Parathyroid adenoma (tissue), 2 donors: ENCODE measurements at regions not wholly inside any gene's neighbourhood (a gene's known extent, or its start where the extent isn't known, plus 50 kb on each side); places are given as distances from the start of the nearest gene placed in this dataset.

Experiments
- H2AFZ ChIP-seq: fragments of 300-600 bp; sonication (generic); one replicate; pipeline ENCODE4 v1.7.0; 2017; ENCODE audit warnings: antibody characterized with exemption, mild to moderate bottlenecking
- H3K27ac ChIP-seq: fragments of 300-600 bp; sonication (generic); one replicate; pipeline ENCODE4 v1.7.0; 2017
- H3K27me3 ChIP-seq: fragments of 300-600 bp; sonication (generic); one replicate; pipeline ENCODE4 v1.7.0; 2017; ENCODE audit warnings: low read length; ENCODE audit not compliant: control insufficient read depth, insufficient read depth
- H3K36me3 ChIP-seq: fragments of 300-600 bp; sonication (generic); one replicate; pipeline ENCODE4 v1.7.0; 2017; ENCODE audit warnings: low read length; ENCODE audit not compliant: control insufficient read depth, insufficient read depth
- H3K4me1 ChIP-seq: fragments of 300-600 bp; sonication (generic); one replicate; pipeline ENCODE4 v1.7.0; 2017; ENCODE audit warnings: control low read depth
- H3K4me2 ChIP-seq: fragments of 300-600 bp; sonication (generic); one replicate; pipeline ENCODE4 v1.7.0; 2017; ENCODE audit warnings: low read length
- H3K4me3 ChIP-seq: fragments of 300-600 bp; sonication (generic); one replicate; pipeline ENCODE4 v1.7.0; 2017; ENCODE audit warnings: low read depth, low read length
- H3K79me2 ChIP-seq: fragments of 300-600 bp; sonication (generic); one replicate; pipeline ENCODE4 v1.7.0; 2017; ENCODE audit warnings: control low read depth
- H3K9ac ChIP-seq: fragments of 300-600 bp; sonication (generic); one replicate; pipeline ENCODE4 v1.7.0; 2017; ENCODE audit warnings: mild to moderate bottlenecking
- H3K9me3 ChIP-seq: fragments of 300-600 bp; sonication (generic); one replicate; pipeline ENCODE4 v1.7.0; 2017; ENCODE audit warnings: low read length; ENCODE audit not compliant: control insufficient read depth
- CTCF ChIP-seq: fragments of 300-600 bp; sonication (generic); IDR thresholded peaks from one replicate; pipeline ENCODE4 v1.7.0; 2017; ENCODE audit warnings: antibody characterized with exemption, mild to moderate bottlenecking
- donor health status: primary hyperparathyroidism.

GRCh38 chr2:188725746-188726360 lies 248.3 kb upstream of the COL3A1 start:
- TF ChIP-seq CTCF, result no peak
- Histone ChIP-seq H3K27me3 (no peaks in the 10 kb centered on the region), H3K27ac (no peak overlapping the region), H3K4me3 (no peak overlapping the region), H3K9me3 (no peaks in the 10 kb centered on the region), H3K9ac (no peak overlapping the region), H3K79me2 (no peaks in the 10 kb centered on the region), H2AFZ (no peak overlapping the region), H3K36me3 (no peaks in the 10 kb centered on the region), H3K4me1 (no peaks in the 10 kb centered on the region), H3K4me2 (no peak overlapping the region)

GRCh38 chr2:188726626-188727247 lies 247.4 kb upstream of the COL3A1 start:
- Histone ChIP-seq H3K4me1 (no peaks in the 10 kb centered on the region), H3K4me2 (no peak overlapping the region), H3K9me3 (no peaks in the 10 kb centered on the region), H3K79me2 (no peaks in the 10 kb centered on the region), H3K36me3 (no peaks in the 10 kb centered on the region), H3K27me3 (no peaks in the 10 kb centered on the region), H3K4me3 (no peak overlapping the region), H2AFZ (no peak overlapping the region), H3K9ac (no peak overlapping the region), H3K27ac (no peak overlapping the region)
- no peak for TF ChIP-seq CTCF

- Histone ChIP-seq H2AFZ (no peak overlapping the region), H3K9me3 (no peaks in the 10 kb centered on the region), H3K9ac (no peak overlapping the region), H3K27ac (no peak overlapping the region), H3K4me1 (no peaks in the 10 kb centered on the region), H3K4me2 (no peak overlapping the region), H3K4me3 (no peak overlapping the region), H3K36me3 (no peaks in the 10 kb centered on the region), H3K79me2 (no peaks in the 10 kb centered on the region), H3K27me3 (no peaks in the 10 kb centered on the region)
- no peak for TF ChIP-seq CTCF
Measured at GRCh38 chr2:188727846-188728245, 246.3 kb upstream of the COL3A1 start.

GRCh38 chr2:188734691-188735090 lies 239.5 kb upstream of the COL3A1 start:
- no peak for TF ChIP-seq CTCF
- Histone ChIP-seq H3K9ac (no peak overlapping the region), H3K4me1 (no peaks in the 10 kb centered on the region), H3K9me3 (no peaks in the 10 kb centered on the region), H2AFZ (no peak overlapping the region), H3K79me2 (no peaks in the 10 kb centered on the region), H3K27me3 (no peaks in the 10 kb centered on the region), H3K27ac (no peak overlapping the region), H3K4me3 (no peak overlapping the region), H3K36me3 (no peaks in the 10 kb centered on the region), H3K4me2 (no peak overlapping the region)

GRCh38 chr2:188746727-188747126 lies 227.4 kb upstream of the COL3A1 start:
- Histone ChIP-seq H3K9ac (no peak overlapping the region), H3K79me2 (no peaks in the 10 kb centered on the region), H3K36me3 (no peaks in the 10 kb centered on the region), H3K4me3 (no peak overlapping the region), H3K4me1 (no peaks in the 10 kb centered on the region), H3K27me3 (no peaks in the 10 kb centered on the region), H2AFZ (no peak overlapping the region), H3K9me3 (no peaks in the 10 kb centered on the region), H3K4me2 (no peak overlapping the region), H3K27ac (no peak overlapping the region)
- TF ChIP-seq CTCF, result no peak
